ENCODE measurements at regions not wholly inside any gene's neighbourhood (a gene's known extent, or its start where the extent isn't known, plus 50 kb on each side); places are given as distances from the start of the nearest gene placed in this dataset.

GRCh38 chr5:135130261-135131215 lies 96.5 kb upstream of the PITX1 start:
- DNase-seq (ENCODE audit: low spot score in 2 of 2): no peak
- no peaks in the 10 kb centered on the region for H3K27me3 ChIP-seq
- no peaks in the 10 kb centered on the region for H3K9me3 ChIP-seq
- H3K4me1 ChIP-seq: no peaks in the 10 kb centered on the region
- no peak overlapping the region for H3K4me3 ChIP-seq
- TF ChIP-seq POLR2A (IDR thresholded peaks at IDR 0.05): no peak
- no peak for TF ChIP-seq POLR2AphosphoS5 (IDR thresholded peaks at IDR 0.05)
- TF ChIP-seq CTCF (IDR thresholded peaks at IDR 0.05): no peak
- H3K27ac ChIP-seq: no peak overlapping the region
- H3K36me3 ChIP-seq: no peaks in the 10 kb centered on the region
- intact Hi-C loops (cut with DNase I; ENCODE audit: low total_unique reads): no loop called here

GRCh38 chr5:135129307-135129706 lies 95.3 kb upstream of the PITX1 start:
- DNase-seq (ENCODE audit: low spot score in 2 of 2): no peak
- intact Hi-C loops (cut with DNase I; ENCODE audit: low total_unique reads): no loop called here
- H3K27ac ChIP-seq: no peak overlapping the region
- TF ChIP-seq CTCF (IDR thresholded peaks at IDR 0.05): no peak
- no peak for TF ChIP-seq POLR2A (IDR thresholded peaks at IDR 0.05)
- no peak for TF ChIP-seq POLR2AphosphoS5 (IDR thresholded peaks at IDR 0.05)
- H3K27me3 ChIP-seq: no peaks in the 10 kb centered on the region
- no peak overlapping the region for H3K4me3 ChIP-seq
- no peaks in the 10 kb centered on the region for H3K9me3 ChIP-seq
- H3K4me1 ChIP-seq: no peaks in the 10 kb centered on the region
- no peaks in the 10 kb centered on the region for H3K36me3 ChIP-seq

GRCh38 chr5:135128361-135128760 lies 94.3 kb upstream of the PITX1 start:
- Histone ChIP-seq H3K27ac (no peak overlapping the region), H3K4me3 (no peak overlapping the region), H3K27me3 (peaks cover 0 to 2% of the 10 kb centered on the region in 2 donors), H3K9me3 (no peaks in the 10 kb centered on the region), H3K4me1 (no peaks in the 10 kb centered on the region), H3K36me3 (no peaks in the 10 kb centered on the region)
- TF ChIP-seq POLR2AphosphoS5 (IDR thresholded peaks at IDR 0.05): no peak
- TF ChIP-seq CTCF (IDR thresholded peaks at IDR 0.05): no peak
- DNase-seq (ENCODE audit: low spot score in 2 of 2): no peak
- intact Hi-C loops (cut with DNase I; ENCODE audit: low total_unique reads): no loop called here

- no peak for TF ChIP-seq CTCF (IDR thresholded peaks at IDR 0.05)
- DNase-seq (ENCODE audit: low spot score in 2 of 2): no peak
- peaks cover 0 to 3% of the 10 kb centered on the region in 2 donors for H3K27me3 ChIP-seq
- no peak overlapping the region for H3K27ac ChIP-seq
- no peak overlapping the region for H3K4me3 ChIP-seq
- no peaks in the 10 kb centered on the region for H3K4me1 ChIP-seq
- no peaks in the 10 kb centered on the region for H3K36me3 ChIP-seq
- H3K9me3 ChIP-seq: no peaks in the 10 kb centered on the region
- intact Hi-C loops (cut with DNase I; ENCODE audit: low total_unique reads): no loop called here
Observed at GRCh38 chr5:135127439-135128240, 93.6 kb upstream of the PITX1 start.

All from breast epithelium (tissue), 4 donors.